SU-DHL-6 (cell line): ENCODE measurements at regions not wholly inside any gene's neighbourhood (a gene's known extent, or its start where the extent isn't known, plus 50 kb on each side); places are given as distances from the start of the nearest gene placed in this dataset.

Source experiments
- H2AFZ ChIP-seq: fragments of 200-600 bp; sonication (generic); 2 replicates; pipeline ENCODE4 v1.6.1; 2014; ENCODE audit warnings: low read depth, mild to moderate bottlenecking, moderate library complexity, mixed read lengths, antibody characterized with exemption, low read length; ENCODE audit not compliant: severe bottlenecking
- H3F3A ChIP-seq: fragments of 200-600 bp; shearing (Covaris generic); 2 replicates; pipeline ENCODE4 v1.6.0; 2016; ENCODE audit warnings: antibody characterized with exemption, mild to moderate bottlenecking; ENCODE audit not compliant: insufficient read depth
- H3K27ac ChIP-seq: fragments of 200-600 bp; sonication (generic); 2 replicates; pipeline ENCODE4 v1.5.1; 2016; ENCODE audit warnings: low read depth, mild to moderate bottlenecking, low read length, moderate library complexity, mixed read lengths
- H3K27me3 ChIP-seq: fragments of 200-600 bp; sonication (generic), shearing (Covaris generic); 2 replicates; pipeline ENCODE4 v1.6.0; 2014; ENCODE audit warnings: mild to moderate bottlenecking, low read length
- H3K36me3 ChIP-seq: fragments of 200-600 bp; sonication (generic); 2 replicates; pipeline ENCODE4 v1.6.1; 2014; ENCODE audit warnings: mild to moderate bottlenecking, low read length, mixed read lengths
- H3K4me2 ChIP-seq: fragments of 300-600, 200-600 bp; shearing (Covaris generic), sonication (generic); 2 replicates; pipeline ENCODE4 v1.6.0; 2014; ENCODE audit warnings: low read length, low read depth, mild to moderate bottlenecking; ENCODE audit not compliant: poor library complexity, severe bottlenecking
- H3K4me3 ChIP-seq: fragments of 200-600 bp; sonication (generic); 2 replicates; pipeline ENCODE4 v1.5.1; 2014; ENCODE audit warnings: antibody characterized with exemption, low read length, mild to moderate bottlenecking, mixed read lengths; ENCODE audit not compliant: insufficient read depth, poor library complexity, severe bottlenecking
- H3K79me2 ChIP-seq: fragments of 200-600 bp; sonication (generic); 2 replicates; pipeline ENCODE4 v1.6.1; 2014; ENCODE audit warnings: mild to moderate bottlenecking, low read length, moderate library complexity; ENCODE audit not compliant: insufficient read depth
- H3K9ac ChIP-seq: fragments of 200-600 bp; sonication (generic); 2 replicates; pipeline ENCODE4 v1.7.0; 2014; ENCODE audit warnings: mild to moderate bottlenecking, low read length
- H3K9me2 ChIP-seq: fragments of 200-600 bp; sonication (generic); replicated peaks from 2 replicates; pipeline ENCODE4 v1.6.1; 2014; ENCODE audit warnings: low read length; ENCODE audit not compliant: insufficient read depth
- H3K9me3 ChIP-seq: fragments of 200-600 bp; sonication (generic); 2 replicates; pipeline ENCODE4 v1.6.1; 2014; ENCODE audit warnings: low read length, mixed read lengths; ENCODE audit not compliant: insufficient read depth
- H4K20me1 ChIP-seq: fragments of 200-600 bp; sonication (generic); 2 replicates; pipeline ENCODE4 v1.6.1; 2014; ENCODE audit warnings: low read depth, mild to moderate bottlenecking, antibody characterized with exemption, low read length, moderate library complexity, mixed read lengths
- CTCF ChIP-seq: fragments of 200-600 bp; sonication (generic); IDR thresholded peaks from one replicate; pipeline ENCODE4 v1.5.1; 2017; ENCODE audit warnings: antibody characterized with exemption, mild to moderate bottlenecking, low read length, moderate library complexity; ENCODE audit not compliant: insufficient read depth, poor library complexity, severe bottlenecking
- EZH2phosphoT487 ChIP-seq: fragments of 200-600 bp; sonication (generic), shearing (Covaris generic); conservative IDR thresholded peaks from 2 replicates; pipeline ENCODE4 v1.6.1; 2018; ENCODE audit warnings: mild to moderate bottlenecking, antibody characterized with exemption, low read length, moderate library complexity, mixed read lengths

- Histone ChIP-seq H3F3A (no peaks in the 10 kb centered on the region), H2AFZ (no peak overlapping the region), H3K4me3 (no peak overlapping the region), H4K20me1 (no peaks in the 10 kb centered on the region), H3K9me2 (no peaks in the 10 kb centered on the region), H3K4me2 (no peak overlapping the region), H3K9ac (no peak overlapping the region), H3K27me3 (no peaks in the 10 kb centered on the region), H3K27ac (no peak overlapping the region), H3K79me2 (no peaks in the 10 kb centered on the region), H3K9me3 (no peaks in the 10 kb centered on the region), H3K36me3 (no peaks in the 10 kb centered on the region)
- TF ChIP-seq EZH2phosphoT487 = no peak
- no peak for TF ChIP-seq CTCF
These were observed 214.7 kb upstream of the CHRNA7 start for GRCh38 chr15:31815411-31816155.

- no peaks in the 10 kb centered on the region for H4K20me1 ChIP-seq
- no peaks in the 10 kb centered on the region for H3K9me3 ChIP-seq
- no peak for TF ChIP-seq EZH2phosphoT487
- TF ChIP-seq CTCF = no peak
- no peak overlapping the region for H2AFZ ChIP-seq
- no peak overlapping the region for H3K4me2 ChIP-seq
- no peaks in the 10 kb centered on the region for H3K36me3 ChIP-seq
- H3K27me3 ChIP-seq = no peaks in the 10 kb centered on the region
- no peaks in the 10 kb centered on the region for H3K79me2 ChIP-seq
- H3K4me3 ChIP-seq = no peak overlapping the region
- no peak overlapping the region for H3K27ac ChIP-seq
- H3K9ac ChIP-seq = no peak overlapping the region
- no peaks in the 10 kb centered on the region for H3K9me2 ChIP-seq
- H3F3A ChIP-seq = no peaks in the 10 kb centered on the region
These were observed 207.9 kb upstream of the CHRNA7 start for GRCh38 chr15:31822463-31822862.

- Histone ChIP-seq H3K9me2 (no peaks in the 10 kb centered on the region), H3K9ac (no peak overlapping the region), H3K27me3 (no peaks in the 10 kb centered on the region), H3K9me3 (no peaks in the 10 kb centered on the region), H3F3A (no peaks in the 10 kb centered on the region), H2AFZ (no peak overlapping the region), H3K4me2 (no peak overlapping the region), H3K4me3 (no peak overlapping the region), H3K36me3 (no peaks in the 10 kb centered on the region), H3K27ac (no peak overlapping the region), H4K20me1 (no peaks in the 10 kb centered on the region), H3K79me2 (no peaks in the 10 kb centered on the region)
- TF ChIP-seq CTCF (no peak), EZH2phosphoT487 (no peak)
These were observed 206.3 kb upstream of the CHRNA7 start for GRCh38 chr15:31824024-31824423.
